DND-41 (cell line): ENCODE measurements at regions not wholly inside any gene's neighbourhood (a gene's known extent, or its start where the extent isn't known, plus 50 kb on each side); places are given as distances from the start of the nearest gene placed in this dataset.

Experiments
- ATAC-seq: fragments of 200-7000 bp; cut with Tn5 transposase; 3 replicates; pipeline ENCODE4 v1.9.1; 2021; ENCODE audit warnings: low read depth; ENCODE audit not compliant: insufficient read depth
- DNase-seq: peaks from one replicate; pipeline ENCODE4 v3.0.0-alpha.2; 2020
- H2AFZ ChIP-seq: 2 replicates; pipeline ENCODE4 v1.6.0; 2012; ENCODE audit warnings: low read depth, low read length
- H3K27ac ChIP-seq: 2 replicates; pipeline ENCODE4 v1.5.1; 2012; ENCODE audit warnings: low read length, inconsistent platforms
- H3K27me3 ChIP-seq: fragments of 200-600 bp; sonication (generic); 2 replicates; pipeline ENCODE4 v1.6.0; 2012; ENCODE audit warnings: low read length, mild to moderate bottlenecking, inconsistent platforms; ENCODE audit not compliant: insufficient read depth, poor library complexity
- H3K36me3 ChIP-seq: 2 replicates; pipeline ENCODE4 v1.5.1; 2012; ENCODE audit warnings: low read length, inconsistent platforms; ENCODE audit not compliant: insufficient read depth
- H3K4me1 ChIP-seq: 2 replicates; pipeline ENCODE4 v1.5.1; 2012; ENCODE audit warnings: mild to moderate bottlenecking, low read length; ENCODE audit not compliant: insufficient read depth
- H3K4me2 ChIP-seq: 2 replicates; pipeline ENCODE4 v1.6.0; 2012; ENCODE audit warnings: mild to moderate bottlenecking, moderate library complexity, low read length, inconsistent platforms; ENCODE audit not compliant: insufficient read depth
- H3K4me3 ChIP-seq, 2 experiments: fragments of 200-600 bp in 1 of 2; shearing (Covaris generic) in 1 of 2; 2 replicates each; pipeline ENCODE4 v1.5.1; 2012 to 2016; ENCODE audit warnings: inconsistent platforms in 2 of 2, low read length in 2 of 2, mild to moderate bottlenecking in 2 of 2, low read depth in 1 of 2, moderate library complexity in 1 of 2
- H3K79me2 ChIP-seq: 2 replicates; pipeline ENCODE4 v1.6.0; 2012; ENCODE audit warnings: low read length, inconsistent platforms; ENCODE audit not compliant: insufficient read depth
- H3K9ac ChIP-seq: 2 replicates; pipeline ENCODE4 v1.6.0; 2012; ENCODE audit warnings: low read depth, mild to moderate bottlenecking, inconsistent platforms, low read length, moderate library complexity
- H3K9me3 ChIP-seq: 2 replicates; pipeline ENCODE4 v1.5.1; 2012; ENCODE audit warnings: low read length, moderate library complexity, mild to moderate bottlenecking, inconsistent platforms; ENCODE audit not compliant: insufficient read depth, severe bottlenecking
- H4K20me1 ChIP-seq: 2 replicates; pipeline ENCODE4 v1.6.0; 2012; ENCODE audit warnings: low read length; ENCODE audit not compliant: insufficient read depth
- CTCF ChIP-seq: IDR thresholded peaks from 2 replicates; pipeline ENCODE4 v1.5.1; 2012; ENCODE audit warnings: borderline replicate concordance, low read length, moderate library complexity, mild to moderate bottlenecking; ENCODE audit not compliant: poor library complexity, severe bottlenecking; ENCODE audit errors: extremely low read depth
- EZH2 ChIP-seq: IDR thresholded peaks from 3 replicates; pipeline ENCODE4 v1.6.1; 2012; ENCODE audit warnings: borderline replicate concordance, low read depth, mild to moderate bottlenecking, moderate library complexity, low read length, inconsistent platforms; ENCODE audit not compliant: severe bottlenecking

- Histone ChIP-seq H3K27me3 (peaks cover 4% of the 10 kb centered on the region), H3K4me1 (no peaks in the 10 kb centered on the region), H3K79me2 (no peaks in the 10 kb centered on the region), H3K9ac (no peak overlapping the region), H3K4me3 (no peak overlapping the region), H3K36me3 (no peaks in the 10 kb centered on the region), H2AFZ (no peak overlapping the region), H3K27ac (no peak overlapping the region), H3K4me2 (no peak overlapping the region), H4K20me1 (no peaks in the 10 kb centered on the region), H3K9me3 (no peaks in the 10 kb centered on the region)
- TF ChIP-seq CTCF (no peak), EZH2 (no peak)
- DNase-seq (no peak), ATAC-seq (no peak)
These were observed 54.8 kb upstream of the DHX40 start for GRCh38 chr17:59510611-59511010.

GRCh38 chr17:59511726-59512125 lies 53.7 kb upstream of the DHX40 start:
- DNase-seq (no peak), ATAC-seq (no peak)
- H3K4me1 ChIP-seq = no peaks in the 10 kb centered on the region
- H3K9me3 ChIP-seq = no peaks in the 10 kb centered on the region
- H3K4me3 ChIP-seq = no peak overlapping the region
- H3K79me2 ChIP-seq = no peaks in the 10 kb centered on the region
- H3K36me3 ChIP-seq = no peaks in the 10 kb centered on the region
- no peak overlapping the region for H3K4me2 ChIP-seq
- TF ChIP-seq CTCF (no peak), EZH2 (no peak)
- H3K27ac ChIP-seq = no peak overlapping the region
- no peak overlapping the region for H2AFZ ChIP-seq
- no peak overlapping the region for H3K9ac ChIP-seq
- peaks cover 4% of the 10 kb centered on the region for H3K27me3 ChIP-seq
- no peaks in the 10 kb centered on the region for H4K20me1 ChIP-seq

- Histone ChIP-seq H2AFZ (no peak overlapping the region), H3K9ac (no peak overlapping the region), H3K27me3 (peaks cover 4% of the 10 kb centered on the region), H4K20me1 (no peaks in the 10 kb centered on the region), H3K4me3 (no peak overlapping the region), H3K9me3 (no peaks in the 10 kb centered on the region), H3K79me2 (no peaks in the 10 kb centered on the region), H3K36me3 (no peaks in the 10 kb centered on the region), H3K4me1 (no peaks in the 10 kb centered on the region), H3K4me2 (no peak overlapping the region), H3K27ac (no peak overlapping the region)
- ATAC-seq (no peak), DNase-seq (no peak)
- TF ChIP-seq CTCF (no peak), EZH2 (no peak)
These were observed 52.5 kb upstream of the DHX40 start for GRCh38 chr17:59512844-59513385.
